Astrocyte of the cerebellum (primary cell): ENCODE measurements at regions not wholly inside any gene's neighbourhood (a gene's known extent, or its start where the extent isn't known, plus 50 kb on each side); places are given as distances from the start of the nearest gene placed in this dataset.

Experiments
- DNase-seq: peaks from one replicate; pipeline ENCODE4 v3.0.0-alpha.2; 2011; ENCODE audit warnings: low read depth
- H3K4me3 ChIP-seq: 2 replicates; pipeline ENCODE4 v1.5.1; 2011; ENCODE audit warnings: mild to moderate bottlenecking, low read depth, low read length, moderate library complexity
- in situ Hi-C: cut with HindIII; loops from 2 replicates; pipeline ENCODE4 v1.10.0; 2017; ENCODE audit warnings: low sequenced_read_pairs
- TF ChIP-seq, protein P1 (sequence below): IDR thresholded peaks from 2 replicates; pipeline ENCODE4 v1.5.1; 2012; ENCODE audit warnings: low read length, low read depth, moderate library complexity, mild to moderate bottlenecking; ENCODE audit errors: missing control alignments

DNA sequence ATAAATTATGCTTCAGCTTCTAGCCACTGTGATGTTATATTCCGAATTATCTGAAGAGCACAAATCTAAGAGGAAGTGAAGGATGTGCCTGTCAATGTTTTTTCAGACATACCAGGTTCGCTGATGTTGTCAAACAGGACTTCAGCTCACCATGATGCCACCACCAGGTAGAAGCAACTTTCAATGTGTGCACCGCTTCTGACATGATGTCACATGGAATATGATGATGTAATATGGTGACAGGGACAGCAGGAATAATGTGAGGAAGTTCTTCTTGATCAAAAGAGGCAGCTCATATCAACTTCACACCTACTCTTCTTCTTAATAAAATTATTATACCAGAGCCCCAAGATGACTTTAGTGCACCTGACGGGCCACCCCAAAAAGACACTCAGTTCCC, 893.2 kb downstream of the BCL11A start:
- no peak for DNase-seq
- TF ChIP-seq, protein P1, sequence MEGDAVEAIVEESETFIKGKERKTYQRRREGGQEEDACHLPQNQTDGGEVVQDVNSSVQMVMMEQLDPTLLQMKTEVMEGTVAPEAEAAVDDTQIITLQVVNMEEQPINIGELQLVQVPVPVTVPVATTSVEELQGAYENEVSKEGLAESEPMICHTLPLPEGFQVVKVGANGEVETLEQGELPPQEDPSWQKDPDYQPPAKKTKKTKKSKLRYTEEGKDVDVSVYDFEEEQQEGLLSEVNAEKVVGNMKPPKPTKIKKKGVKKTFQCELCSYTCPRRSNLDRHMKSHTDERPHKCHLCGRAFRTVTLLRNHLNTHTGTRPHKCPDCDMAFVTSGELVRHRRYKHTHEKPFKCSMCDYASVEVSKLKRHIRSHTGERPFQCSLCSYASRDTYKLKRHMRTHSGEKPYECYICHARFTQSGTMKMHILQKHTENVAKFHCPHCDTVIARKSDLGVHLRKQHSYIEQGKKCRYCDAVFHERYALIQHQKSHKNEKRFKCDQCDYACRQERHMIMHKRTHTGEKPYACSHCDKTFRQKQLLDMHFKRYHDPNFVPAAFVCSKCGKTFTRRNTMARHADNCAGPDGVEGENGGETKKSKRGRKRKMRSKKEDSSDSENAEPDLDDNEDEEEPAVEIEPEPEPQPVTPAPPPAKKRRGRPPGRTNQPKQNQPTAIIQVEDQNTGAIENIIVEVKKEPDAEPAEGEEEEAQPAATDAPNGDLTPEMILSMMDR = no peak
- in situ Hi-C loops = no loop called here
- no peak overlapping the region for H3K4me3 ChIP-seq

DNA sequence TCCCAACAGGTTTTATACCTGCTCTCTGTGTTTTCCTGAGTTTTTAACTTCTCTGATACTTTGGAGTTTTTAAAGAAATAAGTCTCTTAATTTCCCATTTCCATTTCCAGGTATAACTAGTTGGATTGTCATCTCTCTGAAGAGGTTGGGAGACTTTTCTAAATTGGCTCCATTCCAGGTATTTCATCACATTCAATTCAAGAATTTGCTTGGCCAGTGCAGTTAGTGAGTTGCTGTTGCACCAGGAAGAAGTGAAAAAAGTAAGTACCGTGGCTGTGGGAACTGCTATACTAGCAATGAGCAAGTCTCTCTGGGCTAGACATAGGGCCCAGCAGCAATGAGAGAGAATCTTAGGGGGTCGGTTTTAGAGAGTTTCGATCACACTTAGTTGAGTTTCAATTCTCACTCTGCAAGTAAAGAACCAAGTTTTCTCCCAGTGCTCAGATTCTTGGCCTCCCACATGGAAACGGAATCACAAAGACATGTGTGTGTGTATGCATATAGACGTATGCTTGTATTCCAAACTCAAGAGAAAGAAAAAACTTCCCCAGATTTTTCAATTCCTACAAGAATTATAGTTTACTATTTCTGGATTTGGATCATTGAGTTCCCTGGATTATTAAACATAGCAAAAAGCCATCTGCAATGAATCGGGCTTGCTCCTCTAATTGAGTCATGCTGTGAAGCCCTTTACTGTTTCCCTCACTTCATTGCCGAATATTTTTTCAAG, 894.4 kb downstream of the BCL11A start:
- in situ Hi-C loops = no loop called here
- TF ChIP-seq, protein P1 = no peak
- H3K4me3 ChIP-seq = no peak overlapping the region
- DNase-seq = no peak

- H3K4me3 ChIP-seq = no peak overlapping the region
- TF ChIP-seq, protein P1 = no peak
- no peak for DNase-seq
- in situ Hi-C loops = no loop called here
These were observed 897.6 kb downstream of the BCL11A start for GRCh38 chr2:59655809-59656208.

- TF ChIP-seq, protein P1 = no peak
- DNase-seq = no peak
- in situ Hi-C loops = no loop called here
- no peak overlapping the region for H3K4me3 ChIP-seq
These were observed 898.7 kb downstream of the BCL11A start for GRCh38 chr2:59654710-59655109.

DNA sequence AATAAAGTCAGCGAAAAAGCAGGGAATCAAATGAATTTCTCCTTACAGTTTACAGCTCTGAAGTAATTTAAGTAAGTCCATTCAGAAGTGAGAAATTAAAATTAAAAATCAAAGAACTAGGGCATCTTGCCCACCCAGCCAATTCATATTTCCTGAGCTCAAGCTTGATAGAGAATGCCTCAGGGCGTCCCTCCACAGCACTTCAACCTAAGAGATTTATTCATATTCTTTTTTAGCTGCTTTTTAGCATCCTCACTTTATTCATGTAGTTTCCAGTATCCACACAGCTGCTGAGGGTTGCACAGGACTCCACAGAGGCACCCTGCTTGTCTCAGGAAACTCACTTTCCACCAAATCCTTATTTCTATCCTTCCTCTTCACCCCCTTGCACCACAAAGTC, 900.3 kb downstream of the BCL11A start:
- H3K4me3 ChIP-seq = no peak overlapping the region
- TF ChIP-seq, protein P1 = no peak

GRCh38 chr2:59630789-59631188, 922.7 kb downstream of the BCL11A start:
- H3K4me3 ChIP-seq = no peak overlapping the region
- no peak for DNase-seq
- TF ChIP-seq, protein P1 = no peak
- in situ Hi-C loops = no loop called here

More for the DNA sequence above, 900.3 kb downstream of the BCL11A start:
- in situ Hi-C loops = no loop called here
- no peak for DNase-seq

GRCh38 chr2:59627599-59627998, 925.9 kb downstream of the BCL11A start:
- in situ Hi-C loops = no loop called here
- TF ChIP-seq, protein P1 = no peak
- H3K4me3 ChIP-seq = no peak overlapping the region
- DNase-seq = no peak
